B cell (primary cell): ENCODE measurements at regions not wholly inside any gene's neighbourhood (a gene's known extent, or its start where the extent isn't known, plus 50 kb on each side); places are given as distances from the start of the nearest gene placed in this dataset.

Experiments
- EZH2 ChIP-seq: IDR thresholded peaks from 2 replicates; pipeline ENCODE4 v1.6.1; 2012; ENCODE audit warnings: borderline replicate concordance, low read depth, mild to moderate bottlenecking, moderate library complexity, low read length; ENCODE audit not compliant: insufficient read depth, poor library complexity, severe bottlenecking
- TF ChIP-seq, protein P1 (sequence below): fragments of 200-600 bp; IDR thresholded peaks from one replicate; pipeline ENCODE4 v1.8.0; 2022; ENCODE audit warnings: antibody characterized with exemption, mild to moderate bottlenecking

DNA sequence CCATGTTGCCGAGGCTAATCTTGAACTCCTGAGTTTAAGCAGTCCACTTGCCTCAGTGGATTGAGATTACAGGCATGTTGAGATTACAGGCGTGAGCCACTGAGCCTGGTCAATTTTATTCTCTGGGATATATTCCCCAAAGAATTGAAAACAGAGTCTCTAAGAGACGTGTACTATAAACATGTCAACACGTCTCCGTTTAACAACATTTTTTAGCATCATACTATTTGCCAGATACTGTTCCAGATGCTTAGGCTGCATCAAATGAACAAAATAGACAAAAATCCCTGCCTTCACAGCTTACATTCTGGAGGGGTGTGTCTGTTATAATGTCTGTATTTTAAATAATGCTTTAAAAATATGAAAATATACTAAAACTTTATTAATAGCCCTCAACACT lies 54.1 kb upstream of the PRKG1 start:
- TF ChIP-seq, protein P1, sequence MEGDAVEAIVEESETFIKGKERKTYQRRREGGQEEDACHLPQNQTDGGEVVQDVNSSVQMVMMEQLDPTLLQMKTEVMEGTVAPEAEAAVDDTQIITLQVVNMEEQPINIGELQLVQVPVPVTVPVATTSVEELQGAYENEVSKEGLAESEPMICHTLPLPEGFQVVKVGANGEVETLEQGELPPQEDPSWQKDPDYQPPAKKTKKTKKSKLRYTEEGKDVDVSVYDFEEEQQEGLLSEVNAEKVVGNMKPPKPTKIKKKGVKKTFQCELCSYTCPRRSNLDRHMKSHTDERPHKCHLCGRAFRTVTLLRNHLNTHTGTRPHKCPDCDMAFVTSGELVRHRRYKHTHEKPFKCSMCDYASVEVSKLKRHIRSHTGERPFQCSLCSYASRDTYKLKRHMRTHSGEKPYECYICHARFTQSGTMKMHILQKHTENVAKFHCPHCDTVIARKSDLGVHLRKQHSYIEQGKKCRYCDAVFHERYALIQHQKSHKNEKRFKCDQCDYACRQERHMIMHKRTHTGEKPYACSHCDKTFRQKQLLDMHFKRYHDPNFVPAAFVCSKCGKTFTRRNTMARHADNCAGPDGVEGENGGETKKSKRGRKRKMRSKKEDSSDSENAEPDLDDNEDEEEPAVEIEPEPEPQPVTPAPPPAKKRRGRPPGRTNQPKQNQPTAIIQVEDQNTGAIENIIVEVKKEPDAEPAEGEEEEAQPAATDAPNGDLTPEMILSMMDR = no peak
- TF ChIP-seq EZH2 = no peak
